Amniotic stem cell (primary cell): ENCODE measurements at regions not wholly inside any gene's neighbourhood (a gene's known extent, or its start where the extent isn't known, plus 50 kb on each side); places are given as distances from the start of the nearest gene placed in this dataset.
"Not testable (repeated sequence)": the region's sequence is repeated elsewhere in the genome, so short reads cannot be mapped to it uniquely, and the experiment has no call there.

Source experiments
- DNase-seq: peaks from one replicate; lab custom pipeline; 2025; lab: John Stamatoyannopoulos, UW

DNA sequence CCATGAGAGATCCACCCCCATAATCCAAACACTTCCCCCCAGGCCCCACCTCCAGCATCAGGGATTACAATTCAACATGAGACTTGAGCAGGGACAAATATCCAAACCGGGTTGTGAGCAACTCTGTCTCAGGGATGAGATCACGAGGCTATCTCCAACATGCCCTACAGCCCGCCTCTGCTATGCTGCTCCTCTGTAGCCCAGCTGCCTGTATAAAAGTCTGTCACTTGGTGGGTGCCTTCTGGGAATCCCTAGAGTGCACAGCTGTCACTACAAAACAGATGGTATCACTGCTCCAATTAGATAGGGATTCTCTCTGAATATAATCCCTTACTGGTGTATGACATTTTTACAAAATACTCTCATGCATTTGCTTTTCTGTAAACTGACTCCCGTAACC lies 114.9 kb upstream of the NANOS1 start:
- DNase-seq, result no peak

DNA sequence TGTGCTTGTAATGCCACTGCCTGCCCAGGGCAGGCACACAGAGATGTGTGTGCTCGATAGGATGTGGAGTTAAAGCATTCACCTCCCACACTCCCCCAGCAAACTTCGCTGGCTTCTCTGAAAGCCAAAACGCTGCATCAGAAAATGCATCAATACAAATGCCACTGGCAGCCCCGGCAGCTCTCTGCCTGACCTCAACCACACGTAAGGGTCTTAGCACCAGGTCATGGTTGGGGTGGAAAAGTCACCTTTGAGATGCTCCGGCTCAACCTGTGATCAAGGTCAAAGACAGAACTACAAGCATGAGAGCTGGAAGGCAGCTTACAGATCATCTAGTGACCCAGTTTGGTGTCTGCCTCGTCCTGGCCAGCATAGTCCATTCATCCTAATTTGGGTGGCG lies 114.4 kb upstream of the NANOS1 start:
- no peak for DNase-seq

DNA sequence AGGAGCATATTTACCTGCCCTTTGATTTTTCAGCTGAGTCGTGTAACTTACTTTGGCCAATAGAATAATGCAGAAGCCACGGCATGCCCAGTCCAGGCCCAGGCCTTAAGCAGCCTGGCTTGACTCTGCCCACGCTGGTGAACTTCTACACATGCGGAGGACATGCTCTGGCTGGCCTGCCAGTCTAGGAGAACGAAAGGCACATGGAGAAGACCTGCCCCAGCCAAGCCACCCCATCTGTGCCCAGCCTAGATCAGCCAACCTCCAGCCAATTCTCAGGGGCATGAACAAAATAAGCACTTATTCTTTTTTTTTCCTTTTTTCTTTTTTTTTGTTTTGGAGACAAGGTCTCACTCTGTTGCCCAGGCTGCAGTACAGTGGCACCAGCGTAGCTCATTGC lies 112.7 kb upstream of the NANOS1 start:
- DNase-seq, result no peak

DNA sequence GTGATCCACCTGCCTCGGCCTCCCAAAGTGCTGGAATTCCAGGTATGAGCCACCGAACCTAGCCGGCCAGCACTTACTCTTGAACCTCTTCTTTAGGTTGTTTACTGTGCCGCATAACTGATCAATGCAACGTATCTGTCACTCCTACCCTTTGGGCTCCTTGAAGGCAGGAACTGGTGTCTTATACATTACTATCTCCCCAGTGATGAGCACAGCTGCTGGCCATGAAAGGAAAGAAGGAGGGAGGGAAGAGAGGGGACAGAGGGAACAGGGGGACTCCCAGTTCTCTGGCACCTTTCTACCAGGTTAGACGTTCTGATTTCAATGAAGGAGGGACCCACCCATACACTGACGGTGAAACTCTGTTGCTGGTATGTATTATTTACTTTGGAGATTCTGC lies 111.8 kb upstream of the NANOS1 start:
- DNase-seq, result no peak

GRCh38 chr10:118918116-118918515 lies 111.4 kb upstream of the NANOS1 start:
- DNase-seq, result no peak

DNA sequence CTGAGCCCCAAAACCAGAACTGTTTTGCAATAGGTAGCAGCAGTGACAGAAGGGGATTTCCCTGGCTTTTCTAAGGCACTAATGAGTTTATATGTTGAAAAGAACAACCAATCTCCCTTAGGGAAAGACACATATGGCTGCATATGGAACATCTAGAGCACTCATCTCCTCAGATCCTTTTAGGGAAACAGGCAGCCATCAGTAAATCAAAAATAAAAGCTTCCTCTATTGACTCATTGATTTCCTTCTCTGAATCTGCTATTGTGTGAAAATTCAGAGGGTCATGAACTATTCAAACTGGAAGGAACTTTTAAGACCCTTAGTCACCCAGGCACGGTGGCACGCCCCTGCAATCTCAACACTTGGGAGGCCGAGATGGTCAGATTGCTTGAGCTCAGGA lies 110.9 kb upstream of the NANOS1 start:
- DNase-seq, result no peak

DNA sequence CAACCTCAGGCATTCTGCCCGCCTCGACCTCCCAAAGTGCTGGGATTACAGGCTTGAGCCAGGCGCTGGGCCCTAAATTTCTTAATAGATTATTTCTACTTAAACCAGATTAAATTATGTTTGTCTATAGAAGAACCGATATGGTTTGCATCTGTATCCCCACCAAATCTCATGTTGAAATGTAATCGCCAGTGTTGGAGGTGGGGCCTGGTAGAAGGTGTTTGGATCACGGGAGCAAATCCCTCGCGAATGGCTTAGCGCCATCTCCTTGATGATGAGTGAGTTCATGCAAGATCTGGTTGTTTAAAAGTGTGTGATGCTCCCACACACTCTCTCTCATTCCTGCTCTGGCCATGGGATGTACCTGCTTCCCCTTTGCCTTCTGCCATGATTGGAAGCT lies 109.3 kb upstream of the NANOS1 start:
- no peak for DNase-seq

DNA sequence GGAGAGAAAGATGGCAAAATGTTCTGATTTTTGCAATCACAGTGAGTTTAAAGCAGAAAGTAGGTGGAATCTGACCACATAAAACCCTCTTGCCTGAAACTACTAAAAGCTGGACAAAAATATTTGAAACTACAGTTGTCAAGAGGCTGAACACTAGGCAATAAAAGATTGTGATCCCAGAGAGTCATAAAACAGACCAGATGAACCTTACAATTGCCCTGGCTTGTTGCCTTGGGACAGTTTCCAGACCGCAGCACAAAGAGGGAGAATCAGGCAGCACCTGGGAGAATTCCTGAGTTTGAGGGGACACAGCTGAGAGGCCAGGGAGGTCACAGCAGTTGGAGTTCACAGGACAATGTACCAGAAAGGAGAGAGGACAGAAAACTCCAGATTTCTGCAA lies 107.3 kb upstream of the NANOS1 start:
- DNase-seq, result no peak

GRCh38 chr10:118922972-118923371 lies 106.5 kb upstream of the NANOS1 start:
- no peak for DNase-seq

- no peak for DNase-seq
These were observed 105.0 kb upstream of the NANOS1 start for GRCh38 chr10:118924493-118924892.

- no peak for DNase-seq
These were observed 104.0 kb upstream of the NANOS1 start for GRCh38 chr10:118925404-118926071.

DNA sequence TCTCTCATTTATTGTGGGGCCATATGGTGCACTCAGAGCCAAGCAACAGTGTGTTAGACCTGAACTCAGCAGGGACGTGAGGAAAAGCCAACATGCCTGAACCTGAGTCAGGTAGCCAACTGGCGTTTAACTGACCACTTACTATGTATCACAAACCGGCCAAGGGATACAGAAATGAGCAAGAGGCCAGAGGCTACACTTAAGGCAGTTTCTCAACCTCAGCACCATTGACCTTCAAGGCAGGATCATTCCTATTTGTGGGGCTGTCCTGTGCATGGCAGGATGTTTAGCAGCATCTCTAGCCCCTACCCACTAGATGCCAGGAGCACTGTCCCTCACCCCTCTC lies 103.5 kb upstream of the NANOS1 start:
- DNase-seq, result no peak

- DNase-seq, result no peak
These were observed 103.1 kb upstream of the NANOS1 start for GRCh38 chr10:118926441-118926840.

DNA sequence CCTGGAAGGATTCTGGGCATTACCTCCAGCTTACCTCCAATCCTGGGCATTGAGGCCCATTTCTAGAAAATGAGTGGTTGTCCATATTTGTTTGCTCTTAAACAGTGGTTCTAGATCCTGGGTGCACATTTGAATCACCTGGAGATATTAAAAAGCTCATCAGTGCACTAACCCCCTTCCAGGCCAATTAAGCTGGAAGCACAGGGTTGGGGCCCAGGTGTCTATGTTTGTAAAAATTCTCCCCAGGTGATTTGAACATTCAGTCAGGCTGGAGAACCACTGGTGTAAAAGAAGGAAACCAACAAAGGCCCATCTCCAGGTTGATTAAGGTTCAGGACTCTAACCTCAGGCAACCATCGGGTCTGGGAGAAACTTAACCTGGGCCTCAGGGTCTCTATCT lies 102.6 kb upstream of the NANOS1 start:
- no peak for DNase-seq

DNA sequence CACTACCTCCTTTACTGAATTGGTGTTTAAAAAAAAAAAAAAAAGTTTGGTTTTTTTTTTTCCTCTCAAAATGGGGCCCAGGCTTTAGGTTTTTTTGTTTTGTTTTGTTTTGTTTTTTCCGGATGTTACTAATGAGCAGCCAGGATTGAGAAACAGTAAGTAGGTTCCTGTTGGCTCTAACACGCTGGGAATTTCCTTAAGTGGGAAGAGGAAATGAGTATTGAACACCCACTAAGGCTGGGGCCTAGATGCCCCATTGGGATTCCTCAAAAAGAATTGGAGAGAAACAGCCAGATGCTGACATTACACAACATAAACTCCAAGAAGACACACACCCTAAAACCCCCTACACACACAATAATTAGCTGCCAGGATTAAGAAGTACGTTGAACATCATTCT lies 102.2 kb upstream of the NANOS1 start:
- DNase-seq, result no peak

- DNase-seq, result no peak
These were observed 98.9 kb upstream of the NANOS1 start for GRCh38 chr10:118930614-118931013.

- DNase-seq, result no peak
These were observed 98.1 kb upstream of the NANOS1 start for GRCh38 chr10:118931436-118931835.

DNA sequence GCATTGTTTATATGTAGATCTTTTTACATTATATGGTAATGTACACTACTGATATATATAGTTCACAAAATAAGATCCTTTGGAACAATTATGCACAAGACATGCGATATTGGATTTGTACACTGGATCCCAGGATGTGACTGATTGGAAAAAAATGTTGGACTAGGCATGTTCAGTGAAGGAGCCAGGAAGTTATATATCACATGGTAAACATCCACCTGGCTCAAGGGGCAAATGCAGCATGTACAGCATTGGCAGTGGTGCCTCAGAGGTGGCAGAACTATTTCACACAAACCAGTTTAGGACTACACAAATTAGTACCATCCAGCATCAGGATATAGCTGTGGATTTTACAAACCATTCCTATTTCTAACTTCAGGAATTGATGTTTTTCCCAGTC lies 97.4 kb upstream of the NANOS1 start:
- not testable (repeated sequence) for DNase-seq

DNA sequence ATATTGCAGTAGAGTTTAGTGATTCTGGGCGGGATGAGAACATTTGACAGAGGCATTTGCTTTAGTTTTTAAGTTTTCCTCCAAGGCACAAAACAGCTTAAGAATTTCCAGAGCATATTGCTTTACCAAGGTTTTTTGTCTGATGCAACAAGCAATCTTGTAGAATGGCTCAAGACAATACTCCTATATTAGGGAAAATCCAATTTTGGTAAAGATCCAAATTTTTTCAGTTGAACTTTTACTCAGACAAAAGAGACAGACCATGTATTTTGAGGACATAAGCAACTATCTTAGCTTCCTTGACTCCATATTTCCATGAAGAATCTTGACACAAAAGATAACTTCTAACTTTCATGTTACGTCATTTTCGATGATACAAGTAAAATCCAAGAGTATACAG lies 92.3 kb upstream of the NANOS1 start:
- DNase-seq, result no peak

- DNase-seq, result no peak
These were observed 90.1 kb upstream of the NANOS1 start for GRCh38 chr10:118939211-118940007.

GRCh38 chr10:118940386-118940785 lies 89.1 kb upstream of the NANOS1 start:
- DNase-seq, result no peak

GRCh38 chr10:118943253-118943652 lies 86.3 kb upstream of the NANOS1 start:
- DNase-seq, result no peak

DNA sequence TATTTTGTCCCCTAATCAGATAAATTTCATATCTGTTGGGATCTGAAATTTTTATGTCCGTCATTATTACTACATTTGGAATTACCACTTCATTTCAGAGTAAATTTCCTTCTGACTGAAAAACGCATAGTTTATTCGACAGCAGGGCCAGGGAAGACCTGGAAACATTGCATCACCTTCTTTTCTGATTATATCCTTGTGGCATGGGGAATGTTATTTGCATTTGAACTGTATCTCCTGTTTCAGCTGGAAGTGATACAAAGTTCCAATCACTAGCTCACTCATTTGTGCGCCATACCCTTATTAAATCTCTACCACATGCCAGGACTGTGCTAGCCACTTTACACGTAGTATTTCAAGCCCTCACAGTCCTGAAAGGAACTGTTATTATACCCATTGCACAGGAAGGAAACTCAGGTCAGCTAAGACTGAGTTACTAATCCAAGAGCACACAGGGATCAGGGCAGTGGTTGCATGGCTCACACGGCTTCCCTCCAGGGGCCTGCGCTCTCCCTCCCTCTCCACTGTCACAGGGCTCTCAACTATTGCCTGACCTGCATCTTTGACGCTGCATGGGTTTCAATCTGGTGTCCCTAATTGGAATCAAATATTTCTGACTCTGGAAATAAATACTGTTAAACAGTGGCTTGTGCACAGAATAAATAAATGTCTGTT lies 84.4 kb upstream of the NANOS1 start:
- no peak for DNase-seq
